ENCODE measurements at regions not wholly inside any gene's neighbourhood (a gene's known extent, or its start where the extent isn't known, plus 50 kb on each side); places are given as distances from the start of the nearest gene placed in this dataset.

DNA sequence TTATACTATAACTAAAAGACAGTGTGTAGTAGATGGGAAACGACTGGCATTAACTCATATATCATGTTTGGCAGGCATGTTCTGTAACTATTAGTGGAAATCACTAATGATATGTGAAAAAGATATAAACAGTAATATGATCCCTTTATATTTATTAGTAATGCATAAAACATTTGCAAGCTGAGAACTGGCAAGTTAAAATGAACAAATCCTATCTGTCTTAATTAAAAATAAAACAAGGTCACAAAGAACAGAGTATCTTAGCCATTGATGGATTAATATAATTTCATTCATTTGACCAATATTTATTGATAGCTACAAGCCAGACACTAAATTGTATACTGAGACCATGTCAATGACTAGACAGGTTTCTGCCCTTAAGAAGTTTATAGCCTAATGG, 154.5 kb downstream of the CRPPA start:
- TF ChIP-seq, protein P1, sequence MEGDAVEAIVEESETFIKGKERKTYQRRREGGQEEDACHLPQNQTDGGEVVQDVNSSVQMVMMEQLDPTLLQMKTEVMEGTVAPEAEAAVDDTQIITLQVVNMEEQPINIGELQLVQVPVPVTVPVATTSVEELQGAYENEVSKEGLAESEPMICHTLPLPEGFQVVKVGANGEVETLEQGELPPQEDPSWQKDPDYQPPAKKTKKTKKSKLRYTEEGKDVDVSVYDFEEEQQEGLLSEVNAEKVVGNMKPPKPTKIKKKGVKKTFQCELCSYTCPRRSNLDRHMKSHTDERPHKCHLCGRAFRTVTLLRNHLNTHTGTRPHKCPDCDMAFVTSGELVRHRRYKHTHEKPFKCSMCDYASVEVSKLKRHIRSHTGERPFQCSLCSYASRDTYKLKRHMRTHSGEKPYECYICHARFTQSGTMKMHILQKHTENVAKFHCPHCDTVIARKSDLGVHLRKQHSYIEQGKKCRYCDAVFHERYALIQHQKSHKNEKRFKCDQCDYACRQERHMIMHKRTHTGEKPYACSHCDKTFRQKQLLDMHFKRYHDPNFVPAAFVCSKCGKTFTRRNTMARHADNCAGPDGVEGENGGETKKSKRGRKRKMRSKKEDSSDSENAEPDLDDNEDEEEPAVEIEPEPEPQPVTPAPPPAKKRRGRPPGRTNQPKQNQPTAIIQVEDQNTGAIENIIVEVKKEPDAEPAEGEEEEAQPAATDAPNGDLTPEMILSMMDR (conservative IDR thresholded peaks at IDR 0.05; ENCODE audit: low read depth, low read length), result no peak
- TF ChIP-seq EZH2 (IDR thresholded peaks at IDR 0.05; ENCODE audit: borderline replicate concordance, low read depth, low read length, poor library complexity, severe bottlenecking), result no peak

Measured in A673 (cell line).